Mucosa of descending colon (tissue), 3 donors: ENCODE measurements at regions not wholly inside any gene's neighbourhood (a gene's known extent, or its start where the extent isn't known, plus 50 kb on each side); places are given as distances from the start of the nearest gene placed in this dataset.

Source experiments
- ATAC-seq: fragments of 200-7000 bp; cut with Tn5 transposase; one replicate; pipeline ENCODE4 v1.9.1; 2020; ENCODE audit warnings: mild to moderate bottlenecking, moderate library complexity
- DNase-seq, 3 donors: peaks; one replicate each; pipeline ENCODE4 v3.0.0-alpha.2; 2020
- H3K36me3 ChIP-seq: fragments of 200-600 bp; one replicate; pipeline ENCODE4 v1.8.0; 2021; ENCODE audit warnings: low read depth, mild to moderate bottlenecking
- H3K4me1 ChIP-seq: fragments of 200-600 bp; one replicate; pipeline ENCODE4 v1.8.0; 2021; ENCODE audit warnings: low read depth, mild to moderate bottlenecking
- H3K4me3 ChIP-seq: fragments of 200-600 bp; one replicate; pipeline ENCODE4 v1.8.0; 2021; ENCODE audit warnings: mild to moderate bottlenecking
- H3K9me3 ChIP-seq: fragments of 200-600 bp; one replicate; pipeline ENCODE4 v1.8.0; 2021; ENCODE audit warnings: mild to moderate bottlenecking
- CTCF ChIP-seq: fragments of 200-600 bp; IDR thresholded peaks from one replicate; pipeline ENCODE4 v1.8.0; 2022; ENCODE audit warnings: antibody characterized with exemption, mild to moderate bottlenecking
- intact Hi-C, 2 donors: fragments of 100-400 bp; cut with DNase I in 1 of 2; cut with micrococcal nuclease in 1 of 2; formaldehyde crosslinking; loops; one replicate each; pipeline versions ENCODE4 v1.11.0 to v1.11.1; 2022; cut with DNase I, micrococcal nuclease
- donor health status: DM: no; HTN: no; CAD: no; lungs with moderate emphysema.
- donor health status: DM: no; HTN: no; CAD: no.
- donor health status: DM: no; HTN: yes; CAD: no.

GRCh38 chr4:158313566-158313965 is 103.3 kb downstream of the TMEM144 start:
- H3K4me1 ChIP-seq = no peaks in the 10 kb centered on the region
- ATAC-seq (no peak), DNase-seq (no peak)
- no peaks in the 10 kb centered on the region for H3K36me3 ChIP-seq
- TF ChIP-seq CTCF = no peak
- no peaks in the 10 kb centered on the region for H3K9me3 ChIP-seq
- H3K4me3 ChIP-seq = no peak overlapping the region
- intact Hi-C loops = no loop called here

- intact Hi-C loops = no loop called here
- Histone ChIP-seq H3K4me3 (no peak overlapping the region), H3K9me3 (no peaks in the 10 kb centered on the region), H3K36me3 (no peaks in the 10 kb centered on the region), H3K4me1 (no peaks in the 10 kb centered on the region)
- no peak for DNase-seq
- no peak for TF ChIP-seq CTCF
- ATAC-seq = no peak
Measured at GRCh38 chr4:158314756-158315487, 104.6 kb downstream of the TMEM144 start.

DNA sequence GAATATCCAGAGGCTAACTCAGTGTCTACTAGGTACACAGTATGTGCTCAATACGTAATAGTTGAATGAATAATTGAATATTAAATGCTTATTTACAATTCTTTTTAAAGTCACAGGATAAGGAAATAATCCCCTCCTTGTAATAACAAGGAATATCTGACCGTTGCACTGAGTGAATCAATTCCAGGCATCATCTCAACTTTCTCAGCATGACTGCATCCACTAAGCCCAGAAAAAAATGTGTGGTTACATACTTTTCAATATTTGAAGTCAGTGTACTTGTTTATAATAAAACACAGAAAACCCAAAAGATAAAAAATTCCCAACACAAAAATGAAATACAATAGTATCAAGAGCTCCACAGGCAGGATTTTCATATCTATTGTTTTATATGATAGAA is 105.4 kb downstream of the TMEM144 start:
- Histone ChIP-seq H3K4me1 (no peaks in the 10 kb centered on the region), H3K4me3 (no peak overlapping the region), H3K9me3 (no peaks in the 10 kb centered on the region), H3K36me3 (no peaks in the 10 kb centered on the region)
- ATAC-seq = no peak
- TF ChIP-seq CTCF = no peak
- intact Hi-C loops = no loop called here
- DNase-seq = no peak

DNA sequence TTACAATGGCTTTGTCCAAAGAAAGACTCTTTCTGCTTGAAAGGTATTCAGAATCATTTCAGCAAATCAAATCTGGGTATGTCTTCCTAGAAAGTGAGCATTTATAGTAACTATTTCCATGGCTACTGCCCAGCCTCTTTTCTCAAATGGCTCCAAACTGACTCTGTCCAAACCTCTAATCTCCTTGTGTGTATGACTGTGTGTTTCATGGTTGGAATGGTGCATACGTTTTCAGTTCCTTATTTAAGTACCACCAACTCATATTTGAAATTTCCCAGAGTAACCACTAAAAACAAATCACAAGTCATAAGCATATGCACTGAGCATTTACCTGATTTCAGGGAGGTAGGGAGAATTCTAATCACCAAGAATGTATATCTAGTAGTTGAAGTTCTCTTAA is 106.0 kb downstream of the TMEM144 start:
- intact Hi-C loops = no loop called here
- ATAC-seq = no peak

DNA sequence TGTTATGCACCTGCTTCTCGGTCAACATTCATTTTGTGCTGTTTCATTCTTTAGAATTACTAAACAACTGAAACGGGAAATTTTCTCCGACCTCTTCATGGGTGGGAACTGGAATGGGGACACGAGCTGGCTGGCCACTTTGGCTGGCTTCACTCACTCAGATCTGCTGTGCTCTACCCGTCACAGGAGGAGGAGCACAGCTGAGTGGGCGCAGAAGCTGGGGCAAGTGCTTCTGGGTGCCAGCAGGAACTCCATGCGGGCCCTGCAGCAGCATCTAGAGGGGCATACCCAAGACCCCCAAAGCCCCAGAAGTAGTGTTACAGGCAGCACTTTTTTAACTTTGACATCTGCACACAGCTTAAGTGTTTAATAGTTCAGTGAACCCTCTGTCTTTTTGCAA is 109.6 kb downstream of the TMEM144 start:
- TF ChIP-seq CTCF = no peak
- Histone ChIP-seq H3K4me3 (no peak overlapping the region), H3K9me3 (no peaks in the 10 kb centered on the region), H3K36me3 (no peaks in the 10 kb centered on the region), H3K4me1 (no peaks in the 10 kb centered on the region)
- intact Hi-C loops = no loop called here
- no peak for DNase-seq
- ATAC-seq = no peak

More for the DNA sequence above, 106.0 kb downstream of the TMEM144 start:
- no peaks in the 10 kb centered on the region for H3K4me1 ChIP-seq
- no peak for TF ChIP-seq CTCF
- H3K9me3 ChIP-seq = no peaks in the 10 kb centered on the region
- H3K36me3 ChIP-seq = no peaks in the 10 kb centered on the region
- H3K4me3 ChIP-seq = no peak overlapping the region
- DNase-seq = no peak

DNA sequence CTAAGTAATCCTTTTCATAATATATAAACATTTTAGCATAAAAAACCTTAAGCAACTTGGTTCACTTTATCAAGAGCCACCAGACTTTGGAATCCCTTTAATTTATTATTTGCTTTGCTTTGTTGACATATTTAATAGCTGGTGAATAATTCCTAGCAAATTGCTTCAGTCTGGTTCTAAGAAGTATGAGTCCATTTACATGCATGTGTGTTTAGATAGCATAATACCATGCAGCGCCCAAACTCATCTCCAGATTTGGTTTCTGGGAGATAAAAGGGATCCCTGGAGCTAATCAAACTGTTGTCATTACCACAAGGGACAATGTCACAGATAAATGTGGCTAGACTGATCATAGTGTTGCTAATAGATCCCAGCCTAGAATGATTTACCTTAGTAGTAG is 111.8 kb downstream of the TMEM144 start:
- ATAC-seq = no peak
- no peak for DNase-seq

More for the DNA sequence above, 111.8 kb downstream of the TMEM144 start:
- intact Hi-C loops = no loop called here
- H3K4me1 ChIP-seq = no peaks in the 10 kb centered on the region
- H3K4me3 ChIP-seq = no peak overlapping the region
- no peak for TF ChIP-seq CTCF
- no peaks in the 10 kb centered on the region for H3K36me3 ChIP-seq
- no peaks in the 10 kb centered on the region for H3K9me3 ChIP-seq
